Colonic mucosa (tissue), 4 donors: ENCODE measurements at regions not wholly inside any gene's neighbourhood (a gene's known extent, or its start where the extent isn't known, plus 50 kb on each side); places are given as distances from the start of the nearest gene placed in this dataset.

Experiments used
- DNase-seq: peaks from one replicate; pipeline ENCODE4 v3.0.0-alpha.2; 2020
- H3K27ac ChIP-seq: fragments of 200-600 bp; one replicate; pipeline ENCODE4 v1.8.0; 2021
- H3K27me3 ChIP-seq: fragments of 200-600 bp; one replicate; pipeline ENCODE4 v1.8.0; 2021
- H3K36me3 ChIP-seq: fragments of 200-600 bp; one replicate; pipeline ENCODE4 v1.8.0; 2021
- H3K4me1 ChIP-seq: fragments of 200-600 bp; one replicate; pipeline ENCODE4 v1.8.0; 2021; ENCODE audit warnings: mild to moderate bottlenecking
- H3K4me3 ChIP-seq: fragments of 200-600 bp; one replicate; pipeline ENCODE4 v1.8.0; 2021
- H3K9ac ChIP-seq, 2 donors: one replicate each; pipeline ENCODE4 v1.7.0; 2013; ENCODE audit warnings: control low read depth in 2 of 2, low read depth in 2 of 2, low read length in 2 of 2
- H3K9me3 ChIP-seq: fragments of 200-600 bp; one replicate; pipeline ENCODE4 v1.8.0; 2021
- intact Hi-C: fragments of 100-400 bp; cut with DNase I; formaldehyde crosslinking; loops from one replicate; pipeline ENCODE4 v1.14.1; 2022
- TF ChIP-seq, protein P1 (sequence below): fragments of 200-600 bp; IDR thresholded peaks from one replicate; pipeline ENCODE4 v1.8.0; 2022; ENCODE audit warnings: antibody characterized with exemption, mild to moderate bottlenecking
- donor health status: healthy.
- donor health status: DM: no; HTN: no; CAD: no.
- donor health status: DM: no; HTN: no; CAD: no.

DNA sequence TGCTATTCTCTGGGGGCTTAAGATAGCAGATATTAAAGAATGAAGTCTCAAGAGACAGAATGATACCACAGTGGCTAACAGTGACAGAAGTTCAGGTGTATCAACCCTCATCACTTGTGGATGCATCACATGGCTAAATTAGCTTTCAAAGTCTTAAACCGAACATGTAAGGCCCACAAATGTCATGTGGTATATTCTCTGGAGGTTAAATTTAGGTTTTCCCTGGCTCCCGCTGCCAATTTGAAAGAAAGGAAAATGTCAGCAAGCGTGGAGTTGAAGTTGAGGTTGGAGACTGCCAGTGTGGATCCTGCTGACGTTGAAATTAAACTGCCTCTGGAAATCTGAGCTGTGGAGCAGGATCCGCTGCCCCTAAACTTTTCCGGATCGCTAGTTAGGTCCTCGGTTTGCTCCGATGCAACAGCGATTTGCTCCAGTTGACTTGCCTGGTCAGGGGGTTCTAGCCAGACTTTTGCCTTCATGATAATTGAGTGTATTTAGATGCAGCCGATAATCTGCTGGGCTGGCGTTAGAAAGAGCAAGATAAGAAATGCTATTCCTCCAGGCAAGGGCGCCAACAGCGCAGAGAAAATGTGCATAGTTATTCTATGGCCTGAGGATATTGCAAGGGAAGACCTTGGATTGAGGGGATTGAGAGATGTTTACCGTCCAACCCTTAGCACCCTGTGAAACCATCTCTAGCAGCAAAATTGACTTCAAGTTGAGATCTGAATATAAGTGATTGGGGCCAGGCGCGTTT lies 443.9 kb downstream of the TMEM114 start:
- intact Hi-C loops, result no loop called here
- Histone ChIP-seq H3K36me3 (no peaks in the 10 kb centered on the region), H3K4me3 (no peak overlapping the region), H3K4me1 (no peaks in the 10 kb centered on the region), H3K27me3 (no peaks in the 10 kb centered on the region), H3K9ac (no peak overlapping the region), H3K27ac (no peak overlapping the region), H3K9me3 (no peaks in the 10 kb centered on the region)
- DNase-seq, result no peak
- TF ChIP-seq, protein P1, sequence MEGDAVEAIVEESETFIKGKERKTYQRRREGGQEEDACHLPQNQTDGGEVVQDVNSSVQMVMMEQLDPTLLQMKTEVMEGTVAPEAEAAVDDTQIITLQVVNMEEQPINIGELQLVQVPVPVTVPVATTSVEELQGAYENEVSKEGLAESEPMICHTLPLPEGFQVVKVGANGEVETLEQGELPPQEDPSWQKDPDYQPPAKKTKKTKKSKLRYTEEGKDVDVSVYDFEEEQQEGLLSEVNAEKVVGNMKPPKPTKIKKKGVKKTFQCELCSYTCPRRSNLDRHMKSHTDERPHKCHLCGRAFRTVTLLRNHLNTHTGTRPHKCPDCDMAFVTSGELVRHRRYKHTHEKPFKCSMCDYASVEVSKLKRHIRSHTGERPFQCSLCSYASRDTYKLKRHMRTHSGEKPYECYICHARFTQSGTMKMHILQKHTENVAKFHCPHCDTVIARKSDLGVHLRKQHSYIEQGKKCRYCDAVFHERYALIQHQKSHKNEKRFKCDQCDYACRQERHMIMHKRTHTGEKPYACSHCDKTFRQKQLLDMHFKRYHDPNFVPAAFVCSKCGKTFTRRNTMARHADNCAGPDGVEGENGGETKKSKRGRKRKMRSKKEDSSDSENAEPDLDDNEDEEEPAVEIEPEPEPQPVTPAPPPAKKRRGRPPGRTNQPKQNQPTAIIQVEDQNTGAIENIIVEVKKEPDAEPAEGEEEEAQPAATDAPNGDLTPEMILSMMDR, result no peak

DNA sequence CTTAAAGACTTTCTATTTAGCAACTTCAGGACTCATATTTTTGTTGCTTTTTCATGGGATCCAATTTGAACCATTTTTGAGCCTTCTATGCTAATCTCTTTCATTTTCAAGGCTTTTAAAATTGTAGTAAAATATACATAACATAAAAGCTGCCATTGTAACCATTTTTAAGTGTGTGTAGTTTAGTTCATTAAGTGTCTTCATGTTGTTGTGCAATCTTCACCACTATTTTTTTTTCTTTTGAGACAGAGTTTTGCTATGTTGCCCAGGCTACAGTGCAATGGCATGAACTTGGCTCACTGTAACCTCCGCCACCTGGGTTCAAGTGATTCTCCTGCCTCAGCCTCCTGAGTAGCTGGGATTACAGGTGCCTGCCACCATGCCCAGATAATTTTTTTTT lies 451.6 kb downstream of the TMEM114 start:
- H3K4me1 ChIP-seq, result no peaks in the 10 kb centered on the region
- no peaks in the 10 kb centered on the region for H3K36me3 ChIP-seq
- H3K4me3 ChIP-seq, result no peak overlapping the region
- H3K9me3 ChIP-seq, result no peaks in the 10 kb centered on the region
- TF ChIP-seq, protein P1, result no peak
- DNase-seq, result no peak
- no peak overlapping the region for H3K27ac ChIP-seq
- H3K9ac ChIP-seq, result no peak overlapping the region
- intact Hi-C loops, result no loop called here
- H3K27me3 ChIP-seq, result no peaks in the 10 kb centered on the region

DNA sequence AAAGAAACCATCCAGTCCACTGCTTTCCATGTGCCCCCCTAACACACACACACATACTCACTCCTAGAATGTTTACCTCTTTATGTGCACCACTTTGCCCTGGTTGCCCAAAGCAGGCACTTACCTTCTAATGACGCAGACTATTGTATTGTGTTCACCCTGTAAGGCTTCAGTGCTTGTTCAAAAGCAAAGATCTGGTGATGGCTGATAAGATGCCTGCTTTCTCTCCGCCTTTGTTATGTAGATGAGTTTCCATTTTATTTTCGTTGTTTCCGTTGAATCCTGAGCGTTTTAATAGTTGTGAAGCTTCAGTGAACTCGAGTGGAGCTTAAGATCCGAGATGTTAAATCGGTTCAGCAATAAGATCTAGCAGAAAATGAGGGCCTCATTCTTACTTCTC lies 452.7 kb downstream of the TMEM114 start:
- intact Hi-C loops, result no loop called here

GRCh38 chr16:8130197-8130596 lies 460.1 kb downstream of the TMEM114 start:
- no peak overlapping the region for H3K9ac ChIP-seq
- TF ChIP-seq, protein P1, result no peak
- H3K27ac ChIP-seq, result no peak overlapping the region
- no peaks in the 10 kb centered on the region for H3K27me3 ChIP-seq
- no peak overlapping the region for H3K4me3 ChIP-seq
- no peaks in the 10 kb centered on the region for H3K36me3 ChIP-seq
- no peak for DNase-seq
- H3K9me3 ChIP-seq, result no peaks in the 10 kb centered on the region
- H3K4me1 ChIP-seq, result no peaks in the 10 kb centered on the region
- intact Hi-C loops, result no loop called here

More for the DNA sequence above, 452.7 kb downstream of the TMEM114 start:
- no peak overlapping the region for H3K9ac ChIP-seq
- TF ChIP-seq, protein P1, result no peak
- no peaks in the 10 kb centered on the region for H3K9me3 ChIP-seq
- H3K4me1 ChIP-seq, result no peaks in the 10 kb centered on the region
- no peaks in the 10 kb centered on the region for H3K27me3 ChIP-seq
- H3K36me3 ChIP-seq, result no peaks in the 10 kb centered on the region
- DNase-seq, result no peak
- H3K27ac ChIP-seq, result no peak overlapping the region
- H3K4me3 ChIP-seq, result no peak overlapping the region

DNA sequence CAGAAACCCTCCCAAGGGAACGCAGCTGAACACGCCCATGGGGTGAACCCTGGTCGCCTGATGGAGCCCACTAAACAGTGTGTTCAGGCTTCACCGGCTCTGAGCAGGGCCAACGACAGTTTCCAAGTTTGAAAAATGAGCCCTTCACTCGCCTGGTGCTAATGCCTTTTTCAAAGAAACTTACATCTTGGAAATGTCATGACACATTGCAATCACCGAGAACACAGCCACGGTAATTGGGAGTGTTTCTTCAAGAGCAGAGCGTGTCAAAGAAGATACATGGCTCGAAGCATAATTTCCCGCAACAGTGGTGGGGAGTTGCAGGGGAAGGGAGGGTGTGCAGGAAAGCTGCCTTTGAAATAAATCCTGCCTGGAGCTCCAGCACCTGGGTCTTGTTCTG lies 463.2 kb downstream of the TMEM114 start:
- H3K4me1 ChIP-seq, result no peaks in the 10 kb centered on the region
- H3K36me3 ChIP-seq, result no peaks in the 10 kb centered on the region
- no peaks in the 10 kb centered on the region for H3K9me3 ChIP-seq
- H3K4me3 ChIP-seq, result no peak overlapping the region
- TF ChIP-seq, protein P1, result no peak
- intact Hi-C loops, result no loop called here
- H3K27ac ChIP-seq, result no peak overlapping the region
- no peak overlapping the region for H3K9ac ChIP-seq
- DNase-seq, result no peak
- no peaks in the 10 kb centered on the region for H3K27me3 ChIP-seq
